Endodermal cell (in vitro differentiated cells): ENCODE measurements at regions not wholly inside any gene's neighbourhood (a gene's known extent, or its start where the extent isn't known, plus 50 kb on each side); places are given as distances from the start of the nearest gene placed in this dataset.
"Not testable (repeated sequence)": the region's sequence is repeated elsewhere in the genome, so short reads cannot be mapped to it uniquely, and the experiment has no call there.

Experiments used
- DNase-seq: peaks from one replicate; pipeline ENCODE4 v3.0.0-alpha.2; 2017
- H3K27ac ChIP-seq: 2 replicates; pipeline ENCODE4 v1.5.1; 2013; ENCODE audit warnings: mild to moderate bottlenecking, low read depth, low read length, moderate library complexity
- H3K27me3 ChIP-seq: 2 replicates; pipeline ENCODE4 v1.6.1; 2013; ENCODE audit warnings: mild to moderate bottlenecking, low read length, moderate library complexity; ENCODE audit not compliant: insufficient read depth, control insufficient read depth, poor library complexity, severe bottlenecking
- H3K36me3 ChIP-seq: 2 replicates; pipeline ENCODE4 v1.7.0; 2013; ENCODE audit warnings: mild to moderate bottlenecking, low read length, moderate library complexity; ENCODE audit not compliant: control insufficient read depth, insufficient read depth
- H3K4me1 ChIP-seq: one replicate; pipeline ENCODE4 v1.7.0; 2013; ENCODE audit warnings: low read length; ENCODE audit not compliant: control insufficient read depth, insufficient read depth
- H3K4me3 ChIP-seq: 2 replicates; pipeline ENCODE4 v1.5.1; 2013; ENCODE audit warnings: mild to moderate bottlenecking, low read length, moderate library complexity
- H3K9ac ChIP-seq: 2 replicates; pipeline ENCODE4 v1.6.1; 2013; ENCODE audit warnings: mild to moderate bottlenecking, low read length, moderate library complexity; ENCODE audit not compliant: poor library complexity, severe bottlenecking; ENCODE audit errors: extremely low read depth
- H3K9me3 ChIP-seq: 2 replicates; pipeline ENCODE4 v1.6.1; 2013; ENCODE audit warnings: mild to moderate bottlenecking, low read length, moderate library complexity; ENCODE audit not compliant: control insufficient read depth
- H3K27ac Mint-ChIP-seq: 2 replicates; pipeline ENCODE4 v1.8.0; 2020; ENCODE audit warnings: mixed read lengths
- H3K27me3 Mint-ChIP-seq: 2 replicates; pipeline ENCODE4 v1.8.0; 2021; ENCODE audit warnings: mild to moderate bottlenecking, mixed read lengths; ENCODE audit not compliant: insufficient read depth
- H3K36me3 Mint-ChIP-seq: 2 replicates; pipeline ENCODE4 v1.8.0; 2020; ENCODE audit warnings: low read depth, mixed read lengths
- H3K4me1 Mint-ChIP-seq: 2 replicates; pipeline ENCODE4 v1.8.0; 2020; ENCODE audit warnings: mixed read lengths
- H3K4me3 Mint-ChIP-seq: 2 replicates; pipeline ENCODE4 v1.8.0; 2020; ENCODE audit warnings: mild to moderate bottlenecking, moderate library complexity, mixed read lengths
- H3K9me3 Mint-ChIP-seq: 2 replicates; pipeline ENCODE4 v1.8.0; 2020; ENCODE audit warnings: mild to moderate bottlenecking, mixed read lengths
- CTCF ChIP-seq: fragments of 200-600 bp; sonication (generic); conservative IDR thresholded peaks from 2 replicates; pipeline ENCODE4 v1.5.0; 2021; ENCODE audit warnings: antibody characterized with exemption, mild to moderate bottlenecking
- WGBS, 2 experiments: methylation state at CpG; one replicate each; pipeline versions ENCODE4 v1.1.5 to v1.1.7; 2013; ENCODE audit warnings: missing lambda C conversion rate in 2 of 2, mixed read lengths in 1 of 2; ENCODE audit not compliant: insufficient coverage in 1 of 2, insufficient read length in 1 of 2; 5-methylcytosine and 5-hydroxymethylcytosine counted together

- H3K36me3 Mint-ChIP-seq: no peaks in the 10 kb centered on the region
- Histone ChIP-seq H3K9ac (no peak overlapping the region), H3K9me3 (no peaks in the 10 kb centered on the region), H3K4me1 (no peaks in the 10 kb centered on the region), H3K36me3 (no peaks in the 10 kb centered on the region), H3K27me3 (no peaks in the 10 kb centered on the region), H3K4me3 (no peak overlapping the region), H3K27ac (no peak overlapping the region)
- WGBS, 2 experiments: 85 to 94% methylated on average over 2 of the region's 2 CpGs
- peaks cover 3% of the 10 kb centered on the region for H3K27me3 Mint-ChIP-seq
- no peak overlapping the region for H3K27ac Mint-ChIP-seq
- H3K4me3 Mint-ChIP-seq: no peak overlapping the region
- TF ChIP-seq CTCF: no peak
- no peak for DNase-seq
- peaks cover 13% of the 10 kb centered on the region for H3K9me3 Mint-ChIP-seq
- peaks cover 2% of the 10 kb centered on the region for H3K4me1 Mint-ChIP-seq
Observed at GRCh38 chr6:82801083-82801482, 264.6 kb downstream of the UBE3D start.

DNA sequence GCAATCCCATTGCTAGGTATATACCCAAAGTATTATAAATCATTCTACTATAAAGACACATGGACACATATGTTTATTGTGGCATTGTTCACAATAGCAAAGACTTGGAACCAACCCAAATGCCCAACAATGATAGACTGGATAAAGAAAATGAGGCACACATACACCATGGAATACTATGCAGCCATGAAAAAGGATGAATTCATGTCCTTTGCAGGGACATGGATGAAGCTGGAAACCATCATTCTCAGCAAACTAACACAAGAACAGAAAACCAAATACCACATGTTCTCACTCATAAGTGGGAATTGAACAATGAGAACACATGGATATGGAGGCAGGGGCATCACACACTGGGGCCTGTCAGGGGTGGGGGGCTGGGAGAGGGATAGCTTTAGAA, 249.4 kb downstream of the UBE3D start:
- H3K4me1 ChIP-seq: not testable (repeated sequence)

DNA sequence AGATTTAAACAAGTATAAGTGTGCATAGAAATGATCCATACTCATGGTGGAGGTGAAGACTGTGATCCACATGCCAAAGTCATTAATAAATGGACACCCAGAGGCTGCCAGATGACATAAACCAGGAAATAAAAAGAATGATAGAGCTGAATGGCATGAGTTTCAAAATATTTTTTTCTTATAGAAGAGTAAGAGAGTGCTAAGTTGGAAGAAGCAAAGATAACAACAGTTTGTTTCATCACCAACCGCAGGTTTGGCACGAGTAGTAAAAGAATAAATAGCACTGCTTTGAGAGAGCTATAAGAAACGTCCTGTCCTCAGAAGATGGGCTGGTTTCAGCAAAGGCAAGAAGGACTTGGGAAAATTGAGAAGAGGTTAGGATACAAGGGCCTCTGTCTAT, 246.9 kb downstream of the UBE3D start:
- TF ChIP-seq CTCF: no peak
- H3K27ac Mint-ChIP-seq: no peak overlapping the region
- no peak for DNase-seq
- H3K4me1 Mint-ChIP-seq: no peaks in the 10 kb centered on the region
- no peak overlapping the region for H3K9ac ChIP-seq
- H3K36me3 ChIP-seq: no peaks in the 10 kb centered on the region
- H3K4me3 ChIP-seq: no peak overlapping the region
- H3K4me3 Mint-ChIP-seq: no peak overlapping the region
- H3K36me3 Mint-ChIP-seq: no peaks in the 10 kb centered on the region
- WGBS, 2 experiments: 87 to 93% methylated on average over 3 of the region's 3 CpGs
- peaks cover 4% of the 10 kb centered on the region for H3K9me3 Mint-ChIP-seq
- no peaks in the 10 kb centered on the region for H3K4me1 ChIP-seq
- no peaks in the 10 kb centered on the region for H3K27me3 Mint-ChIP-seq
- no peak overlapping the region for H3K27ac ChIP-seq
- no peaks in the 10 kb centered on the region for H3K9me3 ChIP-seq
- no peaks in the 10 kb centered on the region for H3K27me3 ChIP-seq

More for the DNA sequence above, 249.4 kb downstream of the UBE3D start:
- not testable (repeated sequence) for H3K4me1 Mint-ChIP-seq, H3K9me3 ChIP-seq, H3K4me3 ChIP-seq, H3K9me3 Mint-ChIP-seq, H3K27ac Mint-ChIP-seq, H3K4me3 Mint-ChIP-seq, H3K27me3 Mint-ChIP-seq, H3K9ac ChIP-seq, H3K36me3 Mint-ChIP-seq, H3K27me3 ChIP-seq, H3K27ac ChIP-seq, DNase-seq, H3K36me3 ChIP-seq

GRCh38 chr6:82823361-82823760, 242.3 kb downstream of the UBE3D start:
- H3K4me1 Mint-ChIP-seq: no peaks in the 10 kb centered on the region
- H3K4me1 ChIP-seq: no peaks in the 10 kb centered on the region
- no peaks in the 10 kb centered on the region for H3K9me3 ChIP-seq
- H3K27me3 Mint-ChIP-seq: no peaks in the 10 kb centered on the region
- TF ChIP-seq CTCF: no peak
- no peak overlapping the region for H3K4me3 ChIP-seq
- no peaks in the 10 kb centered on the region for H3K27me3 ChIP-seq
- H3K27ac ChIP-seq: no peak overlapping the region
- no peaks in the 10 kb centered on the region for H3K36me3 Mint-ChIP-seq
- no peak overlapping the region for H3K4me3 Mint-ChIP-seq
- no peak for DNase-seq
- H3K9ac ChIP-seq: no peak overlapping the region
- no peaks in the 10 kb centered on the region for H3K36me3 ChIP-seq
- no peak overlapping the region for H3K27ac Mint-ChIP-seq
- H3K9me3 Mint-ChIP-seq: no peaks in the 10 kb centered on the region
